GM18858 (cell line): ENCODE measurements at regions not wholly inside any gene's neighbourhood (a gene's known extent, or its start where the extent isn't known, plus 50 kb on each side); places are given as distances from the start of the nearest gene placed in this dataset.

Experiments used
- ATAC-seq: cut with Tn5 transposase; IDR thresholded peaks from one replicate; pipeline ENCODE4 v1.9.1; 2021; ENCODE audit not compliant: unreplicated experiment

DNA sequence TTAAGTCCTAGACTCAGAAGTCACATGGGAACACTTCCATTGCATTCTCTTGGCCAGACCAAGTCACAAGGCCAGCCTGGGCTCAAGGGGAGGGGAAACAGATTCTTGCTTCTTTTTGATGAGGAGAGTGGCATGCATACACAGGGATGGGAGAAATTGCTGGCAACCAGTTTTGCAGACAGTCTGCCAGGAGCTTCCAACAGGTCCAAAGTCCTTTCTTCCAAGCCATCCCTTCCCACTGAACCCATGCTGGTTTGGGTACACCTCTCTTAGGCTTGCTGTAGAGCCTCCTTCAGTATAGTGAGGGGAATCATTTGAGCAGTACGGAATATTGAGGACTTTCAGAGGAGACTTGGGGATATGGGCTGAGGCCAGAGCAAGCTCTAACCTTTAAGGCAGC is 267.8 kb downstream of the BCOR start:
- ATAC-seq: no peak

- no peak for ATAC-seq
Observed at GRCh38 chrX:39830414-39830813, 267.3 kb downstream of the BCOR start.

- no peak for ATAC-seq
Observed at GRCh38 chrX:39832211-39832610, 265.5 kb downstream of the BCOR start.

- no peak for ATAC-seq
Observed at GRCh38 chrX:39834600-39834999, 263.2 kb downstream of the BCOR start.

DNA sequence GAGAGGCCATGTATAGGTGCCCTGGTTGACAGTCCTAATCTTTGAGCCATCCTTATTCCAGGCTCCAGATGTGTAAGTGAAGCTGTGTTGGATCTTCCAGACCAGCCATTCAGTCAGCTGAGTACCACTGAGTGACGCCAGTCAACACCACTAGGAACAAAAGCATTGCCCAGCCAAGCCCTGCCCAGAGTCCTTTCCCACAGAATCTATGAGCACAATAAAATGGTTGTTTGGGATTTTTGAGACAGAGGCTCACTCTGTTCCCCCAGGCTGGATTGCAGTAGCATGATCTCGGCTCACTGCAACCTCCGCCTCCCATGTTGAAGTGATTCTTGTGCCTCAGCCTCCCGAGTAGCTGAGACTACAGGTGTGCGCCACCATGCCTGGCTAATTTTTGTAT is 262.5 kb downstream of the BCOR start:
- ATAC-seq: no peak

GRCh38 chrX:39835776-39836175 is 262.0 kb downstream of the BCOR start:
- no peak for ATAC-seq

DNA sequence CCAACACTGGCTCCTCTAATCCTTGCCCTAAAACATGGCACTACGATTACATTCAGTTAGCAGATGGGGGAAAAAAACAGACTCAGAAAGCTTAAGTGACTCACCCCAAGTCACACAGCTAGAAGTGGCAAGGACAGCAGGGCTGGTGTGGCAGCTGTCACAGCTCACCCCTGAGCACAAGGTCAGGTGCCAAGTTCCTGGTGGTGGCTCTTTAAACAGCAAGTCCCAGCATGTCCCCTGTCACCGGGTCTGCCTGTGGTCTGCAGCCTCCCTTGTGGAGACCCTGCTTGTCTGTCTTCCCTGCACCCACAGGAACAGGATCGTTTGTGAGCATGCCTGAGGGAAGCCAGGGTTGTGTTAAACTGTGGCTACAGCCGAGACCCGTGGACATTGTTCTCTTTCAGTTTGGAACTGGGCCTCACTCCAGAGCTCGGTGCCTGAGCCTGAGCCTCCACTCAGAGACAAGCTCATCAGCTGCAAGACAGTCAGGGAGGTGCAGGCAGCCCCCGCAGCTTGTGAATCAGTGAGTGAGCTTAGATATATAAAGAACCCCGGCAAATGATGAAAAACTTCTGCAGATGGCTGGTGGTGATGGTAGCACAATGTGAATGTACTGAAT is 260.8 kb downstream of the BCOR start:
- ATAC-seq: no peak

DNA sequence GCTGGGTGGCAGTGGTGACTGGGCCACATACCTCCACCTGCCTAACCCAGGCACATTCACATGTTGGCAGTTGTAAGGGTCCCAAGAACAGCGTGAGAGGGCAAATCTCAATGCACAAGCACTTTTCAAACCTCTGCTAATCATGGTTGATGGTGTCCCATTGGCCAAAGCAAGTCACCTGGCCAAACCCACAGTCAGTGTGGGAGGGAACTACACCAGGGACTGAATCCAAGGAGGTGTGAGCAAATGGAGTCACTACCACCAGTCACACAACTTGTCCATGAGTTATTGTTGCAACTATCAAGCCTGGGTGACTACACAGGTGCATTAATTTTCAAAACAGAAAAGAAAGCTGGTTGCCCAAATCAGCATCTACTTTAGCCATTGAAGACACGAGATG is 260.1 kb downstream of the BCOR start:
- ATAC-seq: no peak

GRCh38 chrX:39839371-39839770 is 258.4 kb downstream of the BCOR start:
- ATAC-seq: no peak

- ATAC-seq: no peak
Observed at GRCh38 chrX:39840133-39840532, 257.6 kb downstream of the BCOR start.

GRCh38 chrX:39840581-39841093 is 257.1 kb downstream of the BCOR start:
- ATAC-seq: no peak

GRCh38 chrX:39841604-39842003 is 256.2 kb downstream of the BCOR start:
- no peak for ATAC-seq

DNA sequence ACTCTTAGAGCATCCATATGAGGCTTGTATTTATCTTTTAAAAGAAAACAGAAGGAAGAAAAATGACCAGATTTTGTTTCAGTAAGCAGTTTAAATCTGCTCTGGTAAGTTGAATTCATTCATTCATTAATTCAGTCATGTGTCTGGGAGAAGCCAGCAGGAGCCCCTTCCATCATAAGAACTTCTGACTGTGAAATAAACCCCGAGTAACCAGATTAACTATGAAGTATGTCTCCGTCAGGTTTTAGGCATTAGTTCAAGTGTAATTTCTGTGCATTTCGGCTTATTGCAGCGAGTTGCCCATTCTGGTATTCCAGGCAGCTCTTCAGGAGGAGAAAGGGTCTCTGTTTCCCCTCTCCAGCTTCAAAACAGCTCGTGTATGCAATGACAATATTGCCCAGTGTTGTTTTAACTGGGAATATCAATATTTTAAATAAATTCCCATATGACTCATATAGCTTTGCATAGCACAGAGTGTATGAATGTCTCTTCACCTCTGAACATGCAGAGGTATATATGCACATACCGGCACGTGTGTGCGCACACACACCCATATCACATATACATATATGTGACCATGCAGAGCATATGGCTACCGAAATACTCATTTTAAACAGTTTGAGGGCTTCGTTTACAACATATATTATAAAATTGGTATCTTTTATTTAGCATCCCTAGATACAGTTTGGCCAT is 255.3 kb downstream of the BCOR start:
- no peak for ATAC-seq

DNA sequence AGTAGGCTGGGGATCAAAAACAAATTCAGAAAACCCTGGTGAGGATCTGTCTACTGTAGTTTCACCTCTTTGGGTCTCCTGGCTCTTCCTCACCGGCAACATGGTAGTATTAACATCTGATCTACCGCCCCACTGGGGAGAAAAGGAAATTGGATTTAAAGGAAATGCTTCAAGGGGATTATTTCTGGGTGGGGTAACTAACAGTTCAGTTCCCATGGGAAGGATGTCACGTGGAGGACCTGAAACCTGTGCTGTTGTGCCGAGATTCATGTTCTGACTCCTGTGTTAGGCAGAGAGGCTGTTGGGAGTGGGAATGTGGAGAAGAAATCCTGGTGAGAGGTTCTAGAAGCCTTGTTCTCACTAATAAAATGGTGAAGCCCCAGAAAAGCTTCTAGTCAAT is 254.4 kb downstream of the BCOR start:
- ATAC-seq: no peak

DNA sequence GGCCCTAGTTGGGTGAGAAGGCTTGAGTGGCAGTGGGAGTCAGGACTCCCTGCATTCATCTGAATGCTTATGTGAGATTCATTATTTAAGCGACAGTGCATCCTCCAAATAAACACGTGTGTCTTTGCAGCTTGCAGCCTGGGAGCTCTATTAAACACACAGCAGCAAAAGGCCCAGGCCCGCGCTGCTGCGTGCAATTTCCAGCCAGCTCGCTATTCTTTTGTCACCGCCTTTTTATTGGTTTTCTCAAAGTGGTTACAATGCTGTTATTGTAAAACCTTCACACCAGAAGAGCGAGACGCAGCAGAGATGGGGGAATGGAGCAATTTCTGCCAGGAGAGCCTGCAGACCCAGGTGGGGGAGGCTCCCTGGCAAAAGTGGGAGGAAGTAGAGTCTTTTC is 252.5 kb downstream of the BCOR start:
- ATAC-seq: no peak

- ATAC-seq: no peak
Observed at GRCh38 chrX:39846460-39846859, 251.3 kb downstream of the BCOR start.

DNA sequence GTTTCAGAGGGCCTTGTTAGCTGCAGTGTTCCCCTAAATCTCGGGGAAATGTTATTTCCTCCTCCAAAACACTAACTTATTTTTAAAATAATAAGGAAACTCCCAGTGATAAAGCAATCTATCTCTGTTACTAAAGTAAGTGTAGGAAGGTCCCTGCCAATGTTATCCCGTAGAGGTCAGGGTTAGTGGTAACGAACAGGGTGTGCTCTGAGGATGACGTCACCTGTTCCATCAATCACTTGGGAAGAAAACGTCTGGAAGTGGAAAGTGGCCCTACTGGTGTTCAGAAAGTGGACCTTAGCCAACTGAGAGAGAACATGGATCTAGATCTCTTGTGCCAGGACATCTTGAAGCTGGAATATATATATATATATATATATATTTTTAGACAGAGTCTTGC is 249.5 kb downstream of the BCOR start:
- no peak for ATAC-seq

DNA sequence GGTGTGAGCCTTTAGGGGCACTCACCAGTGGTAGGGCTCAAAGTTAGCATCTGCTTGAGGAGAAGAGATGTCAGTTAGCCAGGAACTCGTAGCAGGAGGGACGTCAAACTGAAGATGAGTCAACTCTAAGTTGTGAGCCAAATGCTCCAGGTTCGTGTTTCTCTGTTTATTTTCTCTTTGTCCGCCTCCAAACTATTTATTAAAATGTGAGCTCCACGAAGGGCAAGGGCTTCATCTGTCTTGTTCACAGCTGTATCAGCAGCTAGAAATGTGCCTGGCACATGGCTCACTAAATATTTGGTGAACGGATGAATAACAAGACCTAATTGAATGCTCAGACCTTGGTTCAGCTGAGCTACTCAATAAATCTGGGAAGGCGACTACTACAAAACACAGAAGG is 248.9 kb downstream of the BCOR start:
- ATAC-seq: no peak

DNA sequence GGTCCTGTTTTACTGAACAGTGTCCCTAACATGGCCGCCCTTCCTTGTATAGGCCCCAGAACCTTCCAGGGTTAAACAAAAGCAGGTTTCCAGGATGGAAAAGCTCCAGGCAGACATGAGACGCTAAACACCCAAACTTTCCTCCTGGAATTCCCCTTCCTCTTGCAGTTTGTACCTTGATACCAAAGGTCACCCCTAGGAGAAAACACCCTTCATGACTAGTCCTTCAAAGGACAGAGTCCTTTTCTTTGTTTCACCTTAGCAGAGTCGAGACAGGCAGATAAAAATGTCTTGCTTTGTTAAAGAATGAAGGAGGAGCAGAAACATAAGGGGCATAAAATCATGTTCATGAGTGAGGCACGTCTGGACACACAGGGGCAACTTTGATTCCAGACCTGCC is 247.5 kb downstream of the BCOR start:
- no peak for ATAC-seq

- ATAC-seq: no peak
Observed at GRCh38 chrX:39850630-39851152, 247.1 kb downstream of the BCOR start.

DNA sequence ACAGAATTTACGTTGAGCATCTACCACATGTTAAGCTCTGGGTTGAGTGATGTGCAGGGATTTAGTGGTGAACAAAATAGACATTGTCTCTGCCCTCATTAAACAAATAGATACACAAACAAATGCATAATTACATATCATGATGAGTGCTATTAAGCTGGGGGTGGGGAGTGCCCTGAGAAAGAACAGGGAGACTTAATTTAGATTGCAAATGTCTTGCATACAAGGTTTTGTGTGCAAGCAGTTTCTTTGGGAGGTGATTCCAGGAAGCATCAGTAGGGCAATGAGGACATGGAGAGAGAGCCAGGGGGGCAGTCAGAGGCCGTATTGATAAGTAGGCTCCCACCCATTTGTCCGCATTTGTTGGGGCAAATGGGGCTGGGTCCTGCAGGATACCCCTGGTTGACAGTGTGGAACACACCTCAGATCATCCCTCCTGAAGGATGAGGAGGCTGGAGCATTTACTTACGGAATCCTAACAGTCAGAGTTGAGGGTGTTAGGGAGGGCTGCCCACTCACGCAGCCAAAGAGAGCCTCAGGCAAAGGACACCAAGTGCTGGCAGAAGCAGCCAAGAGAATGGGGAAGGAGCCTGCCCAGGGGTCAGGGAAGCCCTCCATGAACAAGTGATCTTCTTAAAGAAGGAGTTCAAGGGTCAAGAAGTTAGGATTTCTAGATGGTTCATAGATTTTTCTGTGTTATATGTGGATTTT is 245.9 kb downstream of the BCOR start:
- no peak for ATAC-seq

GRCh38 chrX:39852491-39852890 is 245.3 kb downstream of the BCOR start:
- no peak for ATAC-seq
